MM.1S (cell line): ENCODE measurements at regions not wholly inside any gene's neighbourhood (a gene's known extent, or its start where the extent isn't known, plus 50 kb on each side); places are given as distances from the start of the nearest gene placed in this dataset.

Experiments
- DNase-seq: peaks from one replicate; pipeline ENCODE4 v3.0.0-alpha.2; 2015
- H2AFZ ChIP-seq: fragments of 300-600 bp; sonication (generic); 2 replicates; pipeline ENCODE4 v1.6.0; 2016; ENCODE audit warnings: antibody characterized with exemption, low read length
- H3F3A ChIP-seq: fragments of 300-600 bp; sonication (generic); 2 replicates; pipeline ENCODE4 v1.6.1; 2016; ENCODE audit warnings: mild to moderate bottlenecking, antibody characterized with exemption, low read length, moderate library complexity, mixed read lengths; ENCODE audit not compliant: insufficient read depth
- H3K27ac ChIP-seq: fragments of 300-600 bp; sonication (generic); 2 replicates; pipeline ENCODE4 v1.5.1; 2016; ENCODE audit warnings: mild to moderate bottlenecking, low read length
- H3K27me3 ChIP-seq: fragments of 300-600 bp; sonication (generic); replicated peaks from 2 replicates; pipeline ENCODE4 v1.6.0; 2016; ENCODE audit warnings: low read length; ENCODE audit not compliant: insufficient read depth
- H3K36me3 ChIP-seq: fragments of 300-600 bp; sonication (generic); replicated peaks from 2 replicates; pipeline ENCODE4 v1.6.1; 2016; ENCODE audit warnings: mild to moderate bottlenecking, low read length, mixed read lengths; ENCODE audit not compliant: insufficient read depth
- H3K4me1 ChIP-seq: fragments of 300-600 bp; sonication (generic); 2 replicates; pipeline ENCODE4 v1.6.1; 2016; ENCODE audit warnings: low read length, mixed read lengths
- H3K4me2 ChIP-seq: fragments of 300-600 bp; sonication (generic); 2 replicates; pipeline ENCODE4 v1.6.0; 2016; ENCODE audit warnings: low read depth, low read length
- H3K4me3 ChIP-seq: fragments of 300-600 bp; sonication (generic); 2 replicates; pipeline ENCODE4 v1.5.1; 2016; ENCODE audit warnings: low read length, mixed read lengths
- H3K79me2 ChIP-seq: fragments of 300-600 bp; sonication (generic); 2 replicates; pipeline ENCODE4 v1.6.1; 2016; ENCODE audit warnings: mixed run types, low read length, mixed read lengths
- H3K9ac ChIP-seq: fragments of 300-600 bp; sonication (generic); 2 replicates; pipeline ENCODE4 v1.6.1; 2016; ENCODE audit warnings: low read length, mixed read lengths
- H3K9me2 ChIP-seq: fragments of 300-600 bp; sonication (generic); replicated peaks from 2 replicates; pipeline ENCODE4 v1.6.1; 2016; ENCODE audit warnings: mild to moderate bottlenecking, low read length, mixed read lengths; ENCODE audit not compliant: insufficient read depth
- H3K9me3 ChIP-seq: fragments of 300-600 bp; sonication (generic); replicated peaks from 2 replicates; pipeline ENCODE4 v1.6.1; 2016; ENCODE audit warnings: mild to moderate bottlenecking, low read length, mixed read lengths; ENCODE audit not compliant: insufficient read depth
- H4K20me1 ChIP-seq: fragments of 300-600 bp; sonication (generic); 2 replicates; pipeline ENCODE4 v1.6.1; 2016; ENCODE audit warnings: mild to moderate bottlenecking, low read length, moderate library complexity, mixed read lengths; ENCODE audit not compliant: insufficient read depth
- CTCF ChIP-seq: fragments of 300-600 bp; sonication (generic); IDR thresholded peaks from 2 replicates; pipeline ENCODE4 v1.5.1; 2016; ENCODE audit warnings: antibody characterized with exemption, low read length, mixed read lengths
- EZH2 ChIP-seq: fragments of 300-600 bp; sonication (generic); optimal IDR thresholded peaks from 2 replicates; pipeline ENCODE3; 2017; ENCODE audit warnings: low read depth, mild to moderate bottlenecking, antibody characterized with exemption, low read length, mixed read lengths
- EZH2phosphoT487 ChIP-seq: fragments of 300-600 bp; sonication (generic); IDR thresholded peaks from 2 replicates; pipeline ENCODE4 v1.6.1; 2018; ENCODE audit warnings: antibody characterized with exemption, low read length

DNA sequence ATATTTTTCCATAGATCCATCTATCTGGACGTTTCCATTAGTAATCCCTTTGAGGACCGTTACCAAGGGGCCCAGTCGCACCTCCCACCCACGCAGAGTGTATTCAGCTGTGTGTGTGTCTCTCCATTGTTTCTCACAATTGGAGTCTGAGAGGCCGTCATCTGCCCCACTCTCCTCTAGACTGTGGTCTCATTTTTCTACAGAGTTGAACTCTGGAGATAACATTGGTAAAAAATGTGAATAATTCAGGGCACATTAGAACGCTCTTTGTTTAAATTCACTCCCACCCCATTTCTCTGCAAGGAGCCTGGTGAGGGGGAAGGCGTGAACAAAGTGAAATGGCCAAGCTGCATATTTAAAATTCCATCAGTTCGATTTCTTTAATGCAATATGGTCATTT lies 333.1 kb upstream of the MAF start:
- Histone ChIP-seq H3K9me2 (no peaks in the 10 kb centered on the region), H2AFZ (no peak overlapping the region), H3K4me3 (no peak overlapping the region), H3F3A (no peaks in the 10 kb centered on the region), H3K4me2 (no peak overlapping the region), H3K4me1 (no peaks in the 10 kb centered on the region), H3K36me3 (no peaks in the 10 kb centered on the region), H3K9ac (no peak overlapping the region), H3K27me3 (no peaks in the 10 kb centered on the region), H4K20me1 (no peaks in the 10 kb centered on the region), H3K27ac (no peak overlapping the region), H3K9me3 (no peaks in the 10 kb centered on the region), H3K79me2 (no peaks in the 10 kb centered on the region)
- DNase-seq = no peak
- no peak for TF ChIP-seq CTCF
- TF ChIP-seq EZH2phosphoT487 = no peak
- no peak for TF ChIP-seq EZH2

- H4K20me1 ChIP-seq = no peaks in the 10 kb centered on the region
- no peak overlapping the region for H3K9ac ChIP-seq
- H3F3A ChIP-seq = no peaks in the 10 kb centered on the region
- no peaks in the 10 kb centered on the region for H3K27me3 ChIP-seq
- H3K27ac ChIP-seq = no peak overlapping the region
- H3K36me3 ChIP-seq = no peaks in the 10 kb centered on the region
- H2AFZ ChIP-seq = no peak overlapping the region
- no peaks in the 10 kb centered on the region for H3K4me1 ChIP-seq
- DNase-seq = no peak
- H3K4me3 ChIP-seq = no peak overlapping the region
- H3K79me2 ChIP-seq = no peaks in the 10 kb centered on the region
- H3K9me3 ChIP-seq = no peaks in the 10 kb centered on the region
- H3K4me2 ChIP-seq = no peak overlapping the region
- no peaks in the 10 kb centered on the region for H3K9me2 ChIP-seq
- TF ChIP-seq EZH2phosphoT487 = no peak
- TF ChIP-seq EZH2 = no peak
- no peak for TF ChIP-seq CTCF
These were observed 332.0 kb upstream of the MAF start for GRCh38 chr16:79932572-79932971.

GRCh38 chr16:79931721-79932120 lies 331.2 kb upstream of the MAF start:
- Histone ChIP-seq H3K27ac (no peak overlapping the region), H3K79me2 (no peaks in the 10 kb centered on the region), H3K27me3 (no peaks in the 10 kb centered on the region), H3K9ac (no peak overlapping the region), H4K20me1 (no peaks in the 10 kb centered on the region), H3K4me2 (no peak overlapping the region), H3K9me2 (no peaks in the 10 kb centered on the region), H2AFZ (no peak overlapping the region), H3K4me1 (no peaks in the 10 kb centered on the region), H3K36me3 (no peaks in the 10 kb centered on the region), H3K9me3 (no peaks in the 10 kb centered on the region), H3F3A (no peaks in the 10 kb centered on the region), H3K4me3 (no peak overlapping the region)
- no peak for DNase-seq
- TF ChIP-seq EZH2 = no peak
- no peak for TF ChIP-seq CTCF
- no peak for TF ChIP-seq EZH2phosphoT487
